Naive thymus-derived CD8-positive, alpha-beta T cell (primary cell): ENCODE measurements at regions not wholly inside any gene's neighbourhood (a gene's known extent, or its start where the extent isn't known, plus 50 kb on each side); places are given as distances from the start of the nearest gene placed in this dataset.

ENCODE experiments used
- ATAC-seq, 2 donors: fragments of 150-1000 bp; cut with Tn5 transposase in 1 of 2; sonication (Bioruptor Pico), chemical (Tn5 transposase) in 1 of 2; 1 replicate in 1 of 2; 2 replicates in 1 of 2; pipeline ENCODE4 v1.10.0; 2021; ENCODE audit warnings: mild to moderate bottlenecking in 2 of 2, moderate library complexity in 2 of 2
- POLR2A ChIA-PET: fragments of 350-600 bp; sonication (Branson Sonifier 250); formaldehyde crosslinking; loops from one replicate; lab custom pipeline; 2021; ENCODE audit warnings: antibody characterized with exemption; lab: Charles Lee
- DNase-seq, 10 donors: peaks; one replicate each; pipeline versions ENCODE4 v3.0.0 to v3.0.0-alpha.2; 2020 to 2022
- H3K27ac Mint-ChIP-seq, 10 donors: one replicate each; pipeline ENCODE4 v1.8.0; 2020 to 2022; ENCODE audit warnings: mild to moderate bottlenecking in 10 of 10, mixed read lengths in 10 of 10, moderate library complexity in 4 of 10, inconsistent platforms in 1 of 10
- H3K27me3 Mint-ChIP-seq, 5 donors: one replicate each; pipeline ENCODE4 v1.8.0; 2021 to 2022; ENCODE audit warnings: mixed read lengths in 5 of 5
- H3K36me3 Mint-ChIP-seq, 3 donors: one replicate each; pipeline ENCODE4 v1.8.0; 2020 to 2022; ENCODE audit warnings: mixed read lengths in 3 of 3, mild to moderate bottlenecking in 2 of 3, inconsistent platforms in 1 of 3
- H3K4me1 Mint-ChIP-seq, 4 donors: one replicate each; pipeline ENCODE4 v1.8.0; 2021 to 2022; ENCODE audit warnings: mixed read lengths in 4 of 4
- H3K4me3 Mint-ChIP-seq, 10 donors: one replicate each; pipeline ENCODE4 v1.8.0; 2020 to 2022; ENCODE audit warnings: mild to moderate bottlenecking in 10 of 10, mixed read lengths in 10 of 10, moderate library complexity in 6 of 10, inconsistent platforms in 1 of 10
- H3K9me3 Mint-ChIP-seq, 9 donors: one replicate each; pipeline ENCODE4 v1.8.0; 2020 to 2022; ENCODE audit warnings: mixed read lengths in 9 of 9, mild to moderate bottlenecking in 3 of 9, inconsistent platforms in 1 of 9, moderate library complexity in 1 of 9

- POLR2A ChIA-PET = no interaction called here
- Mint-ChIP-seq H3K36me3 (no peaks in the 10 kb centered on the region), H3K27me3 (peaks cover 23 to 41% (median 27%) of the 10 kb centered on the region in 5 donors), H3K27ac (no peak overlapping the region), H3K4me3 (no peak overlapping the region), H3K4me1 (no peaks in the 10 kb centered on the region), H3K9me3 (peaks cover 0 to 2% (median 0%) of the 10 kb centered on the region in 9 donors)
- no peak for ATAC-seq
- DNase-seq = no peak
These were observed 267.7 kb upstream of the SPRED2 start for GRCh38 chr2:65700004-65700651.

- POLR2A ChIA-PET = no interaction called here
- no peaks in the 10 kb centered on the region for H3K36me3 Mint-ChIP-seq
- H3K4me3 Mint-ChIP-seq = no peak overlapping the region
- peaks cover 0 to 2% (median 0%) of the 10 kb centered on the region in 9 donors for H3K9me3 Mint-ChIP-seq
- DNase-seq (no peak), ATAC-seq (no peak)
- peaks cover 2 to 14% (median 7%) of the 10 kb centered on the region in 5 donors for H3K27me3 Mint-ChIP-seq
- H3K27ac Mint-ChIP-seq = no peak overlapping the region
- no peaks in the 10 kb centered on the region for H3K4me1 Mint-ChIP-seq
These were observed 259.4 kb upstream of the SPRED2 start for GRCh38 chr2:65691816-65692215.

- Mint-ChIP-seq H3K9me3 (peaks cover 0 to 2% (median 0%) of the 10 kb centered on the region in 9 donors), H3K27ac (no peak overlapping the region), H3K27me3 (peaks cover 8 to 13% (median 9%) of the 10 kb centered on the region in 5 donors), H3K36me3 (no peaks in the 10 kb centered on the region), H3K4me1 (no peaks in the 10 kb centered on the region), H3K4me3 (no peak overlapping the region)
- DNase-seq = no peak
- POLR2A ChIA-PET = no interaction called here
- no peak for ATAC-seq
These were observed 255.9 kb upstream of the SPRED2 start for GRCh38 chr2:65688141-65688886.

GRCh38 chr2:65687614-65688013 is 255.2 kb upstream of the SPRED2 start:
- Mint-ChIP-seq H3K27ac (no peak overlapping the region), H3K4me3 (no peak overlapping the region), H3K36me3 (no peaks in the 10 kb centered on the region), H3K9me3 (peaks cover 0 to 3% (median 0%) of the 10 kb centered on the region in 9 donors), H3K4me1 (no peaks in the 10 kb centered on the region), H3K27me3 (peaks cover 2 to 12% (median 9%) of the 10 kb centered on the region in 5 donors)
- ATAC-seq = no peak
- no peak for DNase-seq
- POLR2A ChIA-PET = no interaction called here

GRCh38 chr2:65686928-65687521 is 254.6 kb upstream of the SPRED2 start:
- Mint-ChIP-seq H3K27ac (no peak overlapping the region), H3K36me3 (no peaks in the 10 kb centered on the region), H3K9me3 (peaks cover 0 to 8% (median 0%) of the 10 kb centered on the region in 9 donors), H3K4me1 (no peaks in the 10 kb centered on the region), H3K27me3 (peaks cover 0 to 12% (median 9%) of the 10 kb centered on the region in 5 donors), H3K4me3 (no peak overlapping the region)
- DNase-seq (no peak), ATAC-seq (no peak)
- POLR2A ChIA-PET = no interaction called here

- Mint-ChIP-seq H3K9me3 (peaks cover 0 to 14% (median 2%) of the 10 kb centered on the region in 9 donors), H3K4me1 (no peaks in the 10 kb centered on the region), H3K4me3 (no peak overlapping the region), H3K27me3 (peaks cover 11 to 26% (median 15%) of the 10 kb centered on the region in 5 donors), H3K27ac (no peak overlapping the region), H3K36me3 (peaks cover 0 to 2% (median 0%) of the 10 kb centered on the region in 3 donors)
- no peak for DNase-seq
- ATAC-seq = no peak
- POLR2A ChIA-PET = no interaction called here
These were observed 249.1 kb upstream of the SPRED2 start for GRCh38 chr2:65681503-65681902.

GRCh38 chr2:65678779-65679391 is 246.5 kb upstream of the SPRED2 start:
- H3K4me1 Mint-ChIP-seq = no peaks in the 10 kb centered on the region
- peaks cover 19 to 41% (median 30%) of the 10 kb centered on the region in 5 donors for H3K27me3 Mint-ChIP-seq
- H3K27ac Mint-ChIP-seq = no peak overlapping the region
- peaks cover 0 to 13% (median 2%) of the 10 kb centered on the region in 3 donors for H3K36me3 Mint-ChIP-seq
- no peak overlapping the region for H3K4me3 Mint-ChIP-seq
- DNase-seq = no peak
- POLR2A ChIA-PET = no interaction called here
- H3K9me3 Mint-ChIP-seq = peaks cover 0 to 28% (median 13%) of the 10 kb centered on the region in 9 donors
- no peak for ATAC-seq

GRCh38 chr2:65675350-65675749 is 243.0 kb upstream of the SPRED2 start:
- Mint-ChIP-seq H3K36me3 (peaks cover 0 to 13% (median 2%) of the 10 kb centered on the region in 3 donors), H3K9me3 (peaks cover 0 to 21% (median 11%) of the 10 kb centered on the region in 9 donors), H3K4me1 (no peaks in the 10 kb centered on the region), H3K27ac (no peak overlapping the region), H3K4me3 (no peak overlapping the region), H3K27me3 (peaks cover 12 to 35% (median 27%) of the 10 kb centered on the region in 5 donors)
- DNase-seq (no peak), ATAC-seq (no peak)
- POLR2A ChIA-PET = no interaction called here

- ATAC-seq (no peak), DNase-seq (no peak)
- Mint-ChIP-seq H3K36me3 (peaks cover 0 to 24% (median 0%) of the 10 kb centered on the region in 3 donors), H3K4me3 (no peak overlapping the region), H3K9me3 (peaks cover 7 to 42% (median 23%) of the 10 kb centered on the region in 9 donors), H3K27me3 (peaks cover 4 to 19% (median 15%) of the 10 kb centered on the region in 5 donors), H3K4me1 (no peaks in the 10 kb centered on the region), H3K27ac (no peak overlapping the region)
- POLR2A ChIA-PET = no interaction called here
These were observed 239.4 kb upstream of the SPRED2 start for GRCh38 chr2:65671670-65672242.

- Mint-ChIP-seq H3K27ac (no peak overlapping the region), H3K9me3 (peaks cover 7 to 29% (median 19%) of the 10 kb centered on the region in 9 donors), H3K36me3 (peaks cover 0 to 10% (median 0%) of the 10 kb centered on the region in 3 donors), H3K27me3 (peaks cover 0 to 21% (median 4%) of the 10 kb centered on the region in 5 donors), H3K4me1 (no peaks in the 10 kb centered on the region), H3K4me3 (no peak overlapping the region)
- ATAC-seq (no peak), DNase-seq (no peak)
- POLR2A ChIA-PET = no interaction called here
These were observed 237.2 kb upstream of the SPRED2 start for GRCh38 chr2:65669574-65669973.

GRCh38 chr2:65668744-65669143 is 236.3 kb upstream of the SPRED2 start:
- peaks cover 0 to 16% (median 4%) of the 10 kb centered on the region in 5 donors for H3K27me3 Mint-ChIP-seq
- DNase-seq = no peak
- H3K27ac Mint-ChIP-seq = no peak overlapping the region
- POLR2A ChIA-PET = no interaction called here
- ATAC-seq = no peak
- H3K9me3 Mint-ChIP-seq = peaks cover 7 to 26% (median 19%) of the 10 kb centered on the region in 9 donors
- no peaks in the 10 kb centered on the region for H3K4me1 Mint-ChIP-seq
- no peak overlapping the region for H3K4me3 Mint-ChIP-seq
- peaks cover 0 to 10% (median 0%) of the 10 kb centered on the region in 3 donors for H3K36me3 Mint-ChIP-seq

GRCh38 chr2:65666156-65666725 is 233.8 kb upstream of the SPRED2 start:
- ATAC-seq (no peak), DNase-seq (no peak)
- Mint-ChIP-seq H3K27me3 (peaks cover 0 to 24% (median 4%) of the 10 kb centered on the region in 5 donors), H3K9me3 (peaks cover 7 to 26% (median 19%) of the 10 kb centered on the region in 9 donors), H3K36me3 (peaks cover 0 to 10% (median 0%) of the 10 kb centered on the region in 3 donors), H3K27ac (no peak overlapping the region), H3K4me1 (no peaks in the 10 kb centered on the region), H3K4me3 (no peak overlapping the region)
- POLR2A ChIA-PET = no interaction called here
